GM18951 (cell line): ENCODE measurements at regions not wholly inside any gene's neighbourhood (a gene's known extent, or its start where the extent isn't known, plus 50 kb on each side); places are given as distances from the start of the nearest gene placed in this dataset.

Experiments used
- POLR2A ChIP-seq: IDR thresholded peaks from 4 replicates; pipeline ENCODE4 v1.6.1; 2011; ENCODE audit warnings: mild to moderate bottlenecking; ENCODE audit not compliant: insufficient read length, insufficient read depth; ENCODE audit errors: extremely low read depth
- in situ Hi-C: fragments of 300-500 bp; cut with MboI; formaldehyde crosslinking; loops from one replicate; pipeline ENCODE4 v1.12.0; 2022; ENCODE audit warnings: low sequenced_read_pairs, mixed read lengths, inconsistent platforms; ENCODE audit not compliant: unreplicated experiment

DNA sequence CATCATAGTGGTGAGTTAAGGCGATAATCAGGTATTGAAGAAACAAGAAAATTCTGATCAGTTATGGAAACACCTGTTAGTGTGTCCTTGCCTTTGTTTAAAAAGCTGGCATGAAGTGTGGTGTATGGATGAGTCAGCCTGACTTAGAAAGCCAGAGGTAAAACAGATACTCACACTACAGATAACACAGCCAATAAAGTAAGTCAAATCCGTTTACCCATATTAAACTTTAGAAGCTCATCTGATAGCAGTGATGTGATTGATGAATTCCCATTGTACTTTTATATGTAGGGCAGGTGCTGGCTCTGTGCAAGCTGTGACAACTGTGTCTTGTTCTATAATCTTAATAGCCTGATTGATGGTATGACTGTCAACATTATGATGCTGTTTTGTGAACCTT, 1392.7 kb upstream of the IGFBP7 start:
- in situ Hi-C loops = no loop called here
- TF ChIP-seq POLR2A = no peak

DNA sequence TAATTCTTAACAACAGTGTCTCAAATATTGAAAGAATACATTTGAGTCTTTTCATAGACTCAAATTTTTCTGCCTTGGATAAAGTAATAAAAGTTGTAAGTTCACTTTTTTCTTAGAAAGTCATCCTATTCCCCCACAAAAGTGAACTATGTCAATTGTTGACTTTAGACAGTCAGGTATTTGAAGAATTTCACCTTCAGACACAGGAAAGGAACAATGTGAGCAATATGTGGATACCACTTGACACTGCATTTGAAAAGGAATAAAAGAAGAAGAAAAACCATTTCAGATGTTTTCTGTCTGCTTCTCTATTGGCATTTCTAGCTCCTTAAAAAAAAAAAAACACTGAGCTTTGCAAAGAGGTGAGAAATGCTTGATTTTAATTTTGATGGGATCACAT, 1389.0 kb upstream of the IGFBP7 start:
- TF ChIP-seq POLR2A = no peak
- in situ Hi-C loops = no loop called here

DNA sequence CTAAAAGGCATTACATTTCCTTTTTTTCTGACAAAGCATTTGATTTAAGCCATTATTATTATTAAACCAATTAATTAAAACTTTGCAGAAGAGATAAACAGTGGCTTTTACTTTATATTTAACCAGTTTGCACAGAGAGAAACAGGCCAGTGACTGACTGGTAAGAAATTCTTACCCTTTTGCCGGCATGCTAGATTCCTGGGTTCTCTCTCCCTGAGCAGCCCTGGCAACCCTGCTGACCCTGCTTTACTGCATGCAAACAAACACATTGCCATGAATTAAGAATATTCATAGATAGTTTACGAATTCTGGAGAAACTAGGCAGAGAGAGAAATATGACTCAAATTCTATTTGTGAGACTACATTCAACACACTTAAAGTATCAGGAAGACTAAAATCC, 1381.4 kb upstream of the IGFBP7 start:
- in situ Hi-C loops = no loop called here
- TF ChIP-seq POLR2A = no peak

DNA sequence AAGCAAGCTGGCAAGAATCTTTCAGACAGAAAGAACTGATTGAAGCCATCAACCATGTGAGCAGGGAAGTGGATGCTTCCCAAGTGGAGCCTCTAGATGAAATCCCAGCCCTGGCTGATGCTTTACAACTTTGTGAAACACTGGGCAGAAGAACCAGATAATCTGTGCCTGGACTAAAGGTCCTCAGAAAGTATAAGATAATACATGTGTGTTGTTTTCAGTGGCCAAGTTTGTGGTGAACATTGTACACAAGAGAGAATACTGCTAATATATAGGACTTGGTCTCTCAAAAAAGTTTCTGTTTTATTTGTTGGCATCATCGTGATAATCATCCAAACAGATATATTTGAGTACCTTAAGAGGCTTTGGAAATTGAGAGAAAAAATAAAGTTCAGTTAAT, 1367.8 kb upstream of the IGFBP7 start:
- no peak for TF ChIP-seq POLR2A
- in situ Hi-C loops = no loop called here

GRCh38 chr4:58477513-58477912, 1367.3 kb upstream of the IGFBP7 start:
- TF ChIP-seq POLR2A = no peak
- in situ Hi-C loops = no loop called here

DNA sequence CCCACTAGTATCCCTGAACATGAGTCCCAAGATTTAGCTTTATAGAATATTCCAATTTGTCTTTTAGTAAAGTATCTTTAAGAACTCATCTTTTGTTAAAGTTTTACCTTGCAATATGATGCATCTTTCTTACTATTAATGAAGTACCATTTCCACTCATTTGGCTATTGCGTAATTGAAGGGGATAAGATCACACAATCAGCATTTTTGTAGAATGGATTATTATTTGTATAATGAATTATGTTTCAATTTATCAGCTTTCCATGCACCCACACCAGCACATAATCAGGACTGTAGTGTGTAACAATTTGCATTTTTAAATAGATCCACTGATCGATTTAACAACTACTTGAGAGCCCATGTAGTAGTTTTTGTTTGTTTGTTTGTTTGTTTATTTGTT, 1364.9 kb upstream of the IGFBP7 start:
- no peak for TF ChIP-seq POLR2A
- in situ Hi-C loops = no loop called here

DNA sequence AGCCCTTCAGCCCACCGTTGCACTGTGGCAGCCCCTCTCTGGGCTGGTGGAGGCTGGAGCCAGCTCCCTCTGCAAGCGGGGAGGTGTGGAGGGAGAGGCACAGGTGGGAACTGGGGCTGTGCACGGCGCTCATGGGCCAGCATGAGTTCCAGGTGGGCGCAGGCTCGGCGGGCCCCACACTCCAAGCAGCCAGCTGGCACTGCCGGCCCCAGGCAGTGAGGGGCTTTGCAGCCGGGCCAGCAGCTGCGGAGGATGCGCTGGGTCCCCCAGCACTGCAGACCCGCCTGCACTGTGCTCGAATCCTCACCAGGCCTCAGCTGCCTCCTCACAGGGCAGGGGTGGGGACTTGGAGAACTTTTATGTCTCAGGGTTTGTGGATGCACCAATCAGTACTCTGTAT, 1354.8 kb upstream of the IGFBP7 start:
- in situ Hi-C loops = no loop called here
- TF ChIP-seq POLR2A = no peak

DNA sequence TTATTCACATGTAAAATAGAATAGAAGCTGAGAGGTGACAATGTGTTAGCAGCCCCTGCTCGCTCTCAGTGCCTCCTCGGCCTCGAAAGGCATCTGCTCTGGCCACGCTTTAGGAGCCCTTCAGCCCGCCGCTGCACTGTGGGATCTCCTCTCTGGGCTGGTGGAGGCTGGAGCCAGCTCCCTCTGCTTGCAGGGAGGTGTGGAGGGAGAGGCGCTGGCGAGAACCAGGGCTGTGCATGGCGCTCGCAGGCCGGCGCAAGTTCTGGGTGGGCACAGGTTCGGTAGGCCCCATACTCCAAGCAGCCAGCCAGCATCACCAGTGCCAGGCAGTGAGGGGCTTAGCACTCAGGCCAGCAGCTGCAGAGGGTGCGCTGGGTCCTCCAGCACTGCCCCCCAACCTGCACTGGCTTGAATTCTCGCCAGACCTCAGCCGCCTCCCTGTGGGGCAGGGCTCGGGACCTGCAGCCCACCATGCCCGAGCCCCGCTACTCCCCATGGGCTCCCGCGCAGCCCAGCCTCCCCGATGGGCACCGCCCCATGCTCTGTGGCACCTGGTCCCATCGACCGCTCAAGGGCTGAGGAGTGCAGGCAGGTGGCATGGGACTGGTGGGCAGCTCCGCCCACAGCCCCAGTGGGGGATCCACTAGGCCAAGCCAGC, 1346.7 kb upstream of the IGFBP7 start:
- in situ Hi-C loops = no loop called here
- TF ChIP-seq POLR2A = no peak

GRCh38 chr4:58453956-58454355, 1343.8 kb upstream of the IGFBP7 start:
- no peak for TF ChIP-seq POLR2A
- in situ Hi-C loops = no loop called here

DNA sequence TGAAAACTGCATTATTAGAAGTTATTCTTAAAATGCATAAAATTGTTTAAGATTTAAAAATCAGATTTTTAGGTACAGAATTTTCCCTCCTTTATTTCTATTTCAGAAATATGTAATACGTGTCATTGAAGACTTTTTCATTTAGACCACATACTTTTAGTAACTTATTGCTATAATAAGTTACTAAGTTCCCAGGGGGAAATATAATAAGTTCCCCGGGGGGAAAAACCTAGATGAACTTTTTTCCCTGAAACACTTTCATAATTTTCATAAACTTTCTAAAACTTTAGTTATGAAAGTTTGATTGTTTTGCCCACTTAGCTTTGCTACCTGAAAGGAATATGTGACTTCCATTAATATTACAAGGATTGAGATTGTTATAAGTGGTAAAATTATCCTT, 1341.5 kb upstream of the IGFBP7 start:
- in situ Hi-C loops = no loop called here
- TF ChIP-seq POLR2A = no peak

GRCh38 chr4:58435871-58436270, 1325.7 kb upstream of the IGFBP7 start:
- in situ Hi-C loops = no loop called here
- TF ChIP-seq POLR2A = no peak

DNA sequence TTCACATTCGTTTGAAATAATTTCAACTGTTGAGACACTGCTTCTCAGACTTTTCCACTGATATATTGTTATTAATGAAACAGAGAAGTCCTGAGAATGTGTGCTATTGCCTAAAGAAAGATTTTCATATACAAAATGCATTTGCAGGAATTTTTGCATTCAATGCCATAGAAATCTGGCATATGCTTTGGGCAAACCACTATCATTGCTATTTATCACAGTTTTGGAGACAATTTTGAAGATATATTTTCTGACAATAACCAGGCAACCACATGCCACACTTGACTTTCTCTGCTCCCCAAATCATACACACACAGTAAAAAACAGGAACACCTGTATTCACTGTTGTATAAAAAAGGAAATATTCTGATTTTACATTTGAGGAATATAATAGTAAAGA, 1303.7 kb upstream of the IGFBP7 start:
- in situ Hi-C loops = no loop called here

GRCh38 chr4:58411904-58412303, 1301.7 kb upstream of the IGFBP7 start:
- in situ Hi-C loops = no loop called here
- TF ChIP-seq POLR2A = no peak

More for the DNA sequence above, 1303.7 kb upstream of the IGFBP7 start:
- TF ChIP-seq POLR2A = no peak

- in situ Hi-C loops = no loop called here
- no peak for TF ChIP-seq POLR2A
Observed at GRCh38 chr4:58406762-58407161, 1296.6 kb upstream of the IGFBP7 start.

- in situ Hi-C loops = no loop called here
- TF ChIP-seq POLR2A = no peak
Observed at GRCh38 chr4:58368221-58368620, 1258.0 kb upstream of the IGFBP7 start.
